ENCODE measurements at regions not wholly inside any gene's neighbourhood (a gene's known extent, or its start where the extent isn't known, plus 50 kb on each side); places are given as distances from the start of the nearest gene placed in this dataset.

DNA sequence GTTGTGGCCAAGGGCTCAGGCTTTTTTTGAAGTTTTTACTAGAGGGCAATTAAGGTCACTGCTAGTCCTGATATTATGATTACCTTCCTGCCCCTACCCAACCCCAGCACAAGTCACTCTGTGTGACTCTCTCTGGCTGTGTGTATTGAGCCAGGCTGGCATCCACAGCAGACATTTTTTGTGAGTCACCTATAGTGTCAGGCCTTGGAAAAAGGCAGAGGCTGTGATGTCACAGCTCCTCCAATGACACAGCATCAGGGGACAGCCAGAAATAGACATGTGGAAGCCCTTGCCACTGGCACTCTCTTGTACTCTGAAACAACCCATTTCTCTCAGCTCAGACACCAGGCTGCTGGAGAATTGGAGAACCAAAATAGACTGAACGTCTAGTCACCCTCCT lies 145.4 kb downstream of the NMUR2 start:
- TF ChIP-seq CTCF (conservative IDR thresholded peaks at IDR 0.05 in 1 of 2, IDR thresholded peaks at IDR 0.05 in 1 of 2; ENCODE audit: low read depth in 1 of 2, low read length in 2 of 2) = no peak
- no peak for TF ChIP-seq EZH2 (IDR thresholded peaks at IDR 0.05; ENCODE audit: low read length, missing control alignments)

Measured in fibroblast of lung (primary cell).